H1 (cell line): ENCODE measurements at regions not wholly inside any gene's neighbourhood (a gene's known extent, or its start where the extent isn't known, plus 50 kb on each side); places are given as distances from the start of the nearest gene placed in this dataset.

Source experiments
- CTCF ChIA-PET: fragments of 300-600 bp; sonication (Branson Sonifier 250); formaldehyde crosslinking; loops from one replicate; lab custom pipeline; 2021; ENCODE audit not compliant: partially characterized antibody; lab: Charles Lee
- POLR2A ChIA-PET: fragments of 300-600 bp; sonication (Branson Sonifier 250); formaldehyde crosslinking; loops from one replicate; lab custom pipeline; 2021; ENCODE audit warnings: inconsistent platforms; ENCODE audit not compliant: partially characterized antibody; lab: Charles Lee
- DNase-seq, 2 experiments: peaks; one replicate each; pipeline versions ENCODE4 v3.0.0 to v3.0.0-alpha.2; 2010 to 2022; ENCODE audit warnings: low spot score in 2 of 2, low read depth in 1 of 2, mixed read lengths in 1 of 2
- FAIRE-seq: peaks from 2 replicates; lab custom pipeline; 2011; peaks lifted over from hg19 to GRCh38; lab: Jason Lieb, UNC
- H2AFZ ChIP-seq: 2 replicates; pipeline ENCODE4 v1.8.1; 2012; ENCODE audit warnings: low read length, inconsistent platforms
- H2AK5ac ChIP-seq: 2 replicates; pipeline ENCODE4 v1.6.1; 2013; ENCODE audit warnings: low read depth, low read length
- H2BK120ac ChIP-seq: replicated peaks from 2 replicates; pipeline ENCODE3; 2013; ENCODE audit warnings: low read depth, low read length, inconsistent platforms
- H2BK12ac ChIP-seq: 2 replicates; pipeline ENCODE4 v1.6.1; 2013; ENCODE audit warnings: low read depth, low read length
- H2BK15ac ChIP-seq: 2 replicates; pipeline ENCODE4 v1.6.1; 2013; ENCODE audit warnings: low read length
- H2BK20ac ChIP-seq: 2 replicates; pipeline ENCODE4 v1.6.1; 2013; ENCODE audit warnings: low read length
- H2BK5ac ChIP-seq: 2 replicates; pipeline ENCODE4 v1.6.1; 2013; ENCODE audit warnings: low read depth, low read length
- H3K14ac ChIP-seq: 2 replicates; pipeline ENCODE4 v1.6.1; 2013; ENCODE audit warnings: inconsistent platforms; ENCODE audit not compliant: insufficient read length
- H3K18ac ChIP-seq: 2 replicates; pipeline ENCODE4 v1.6.1; 2013; ENCODE audit warnings: low read length; ENCODE audit errors: extremely low read depth
- H3K23ac ChIP-seq: 2 replicates; pipeline ENCODE4 v1.6.1; 2013; ENCODE audit warnings: inconsistent platforms; ENCODE audit not compliant: insufficient read length
- H3K23me2 ChIP-seq: 2 replicates; pipeline ENCODE4 v1.6.1; 2013; ENCODE audit warnings: low read depth, low read length
- H3K27ac ChIP-seq: 2 replicates; pipeline ENCODE4 v1.6.1; 2011; ENCODE audit warnings: low read depth, low read length, inconsistent platforms
- H3K27me3 ChIP-seq, 4 experiments: replicated peaks in 1 of 4; 1 replicate in 1 of 4; 2 replicates in 3 of 4; pipeline versions ENCODE4 v1.6.1 to v1.8.1; 2011 to 2013; ENCODE audit warnings: low read length in 3 of 4, mild to moderate bottlenecking in 3 of 4, inconsistent platforms in 2 of 4, mixed read lengths in 2 of 4, moderate library complexity in 1 of 4; ENCODE audit not compliant: control insufficient read depth in 3 of 4, insufficient read depth in 3 of 4; ENCODE audit errors: extremely low read depth in 1 of 4
- H3K36me3 ChIP-seq, 4 experiments: 2 replicates each; pipeline versions ENCODE4 v1.6.1 to v1.8.1; 2011 to 2013; ENCODE audit warnings: mild to moderate bottlenecking in 4 of 4, low read length in 3 of 4, moderate library complexity in 2 of 4, control low read depth in 1 of 4, inconsistent platforms in 1 of 4; ENCODE audit not compliant: insufficient read depth in 4 of 4, control insufficient read depth in 2 of 4
- H3K4ac ChIP-seq: replicated peaks from 2 replicates; pipeline ENCODE3; 2013; ENCODE audit warnings: low read length, low read depth, mixed read lengths, inconsistent platforms; ENCODE audit not compliant: insufficient read length
- H3K4me1 ChIP-seq, 4 experiments: replicated peaks in 1 of 4; 1 replicate in 1 of 4; 2 replicates in 3 of 4; pipeline versions ENCODE4 v1.6.1 to v1.8.1; 2011 to 2013; ENCODE audit warnings: low read length in 3 of 4, inconsistent platforms in 2 of 4, mixed read lengths in 1 of 4; ENCODE audit not compliant: insufficient read depth in 4 of 4, control insufficient read depth in 3 of 4
- H3K4me2 ChIP-seq, 2 experiments: 2 replicates each; pipeline versions ENCODE4 v1.6.1 to v1.8.1; 2011 to 2013; ENCODE audit warnings: low read depth in 2 of 2, low read length in 2 of 2, control low read depth in 1 of 2, inconsistent platforms in 1 of 2, mild to moderate bottlenecking in 1 of 2; ENCODE audit not compliant: insufficient read depth in 1 of 2
- H3K4me3 ChIP-seq, 4 experiments: fragments of 200-600, 300-600 bp in 1 of 4; sonication (generic), shearing (Covaris generic), sonication (Bioruptor Twin) in 1 of 4; 2 replicates each; pipeline versions ENCODE4 v1.5.1 to v1.8.1; 2011 to 2016; ENCODE audit warnings: low read length in 4 of 4, low read depth in 3 of 4, control low read depth in 2 of 4, inconsistent platforms in 2 of 4, mild to moderate bottlenecking in 2 of 4, mixed read lengths in 1 of 4, moderate library complexity in 1 of 4; ENCODE audit not compliant: insufficient read depth in 2 of 4; ENCODE audit errors: extremely low read depth in 1 of 4
- H3K56ac ChIP-seq: replicated peaks from 2 replicates; pipeline ENCODE3; 2013; ENCODE audit warnings: low read depth, mild to moderate bottlenecking, mixed read lengths, low read length, inconsistent platforms; ENCODE audit not compliant: insufficient read length
- H3K79me1 ChIP-seq: 2 replicates; pipeline ENCODE4 v1.6.1; 2013; ENCODE audit warnings: low read depth, low read length, control low read depth
- H3K79me2 ChIP-seq, 2 experiments: 2 replicates each; pipeline versions ENCODE4 v1.6.1 to v1.8.1; 2012 to 2013; ENCODE audit warnings: low read length in 2 of 2, mild to moderate bottlenecking in 2 of 2, inconsistent platforms in 1 of 2; ENCODE audit not compliant: insufficient read depth in 2 of 2, control insufficient read depth in 1 of 2
- H3K9ac ChIP-seq, 4 experiments: replicated peaks in 1 of 4; 1 replicate in 1 of 4; 2 replicates in 3 of 4; pipeline versions ENCODE4 v1.6.1 to v1.8.1; 2011 to 2013; ENCODE audit warnings: low read depth in 3 of 4, low read length in 3 of 4, control low read depth in 2 of 4, mild to moderate bottlenecking in 2 of 4, moderate library complexity in 2 of 4, inconsistent platforms in 1 of 4; ENCODE audit errors: extremely low read depth in 1 of 4
- H3K9me3 ChIP-seq, 2 experiments: 2 replicates each; pipeline versions ENCODE4 v1.6.1 to v1.8.1; 2012 to 2013; ENCODE audit warnings: mild to moderate bottlenecking in 2 of 2, moderate library complexity in 2 of 2, control low read depth in 1 of 2, inconsistent platforms in 1 of 2, low read depth in 1 of 2, low read length in 1 of 2, mixed read lengths in 1 of 2; ENCODE audit not compliant: insufficient read depth in 2 of 2
- H4K20me1 ChIP-seq, 2 experiments: replicated peaks in 1 of 2; 2 replicates each; pipeline versions ENCODE3 to v1.8.1; 2011 to 2013; ENCODE audit warnings: inconsistent platforms in 2 of 2, low read length in 2 of 2, mild to moderate bottlenecking in 1 of 2; ENCODE audit not compliant: insufficient read depth in 2 of 2, control insufficient read depth in 1 of 2
- H4K5ac ChIP-seq: 2 replicates; pipeline ENCODE4 v1.6.1; 2013; ENCODE audit warnings: low read length, low read depth, mixed read lengths, inconsistent platforms; ENCODE audit not compliant: insufficient read length
- H4K8ac ChIP-seq: 2 replicates; pipeline ENCODE4 v1.8.0; 2013; ENCODE audit warnings: mild to moderate bottlenecking, moderate library complexity, low read length, inconsistent platforms; ENCODE audit not compliant: insufficient read depth; ENCODE audit errors: extremely low read depth
- H4K91ac ChIP-seq: replicated peaks from 2 replicates; pipeline ENCODE3; 2013; ENCODE audit warnings: low read length, mixed read lengths, inconsistent platforms; ENCODE audit not compliant: insufficient read length
- BRCA1 ChIP-seq: IDR thresholded peaks from 2 replicates; pipeline ENCODE4 v1.6.1; 2012; ENCODE audit warnings: low read depth, low read length, improper control_type of control experiment
- CTBP2 ChIP-seq: IDR thresholded peaks from 2 replicates; pipeline ENCODE4 v1.7.0; 2011; ENCODE audit warnings: borderline replicate concordance, mild to moderate bottlenecking, moderate library complexity, mixed read lengths, low read length; ENCODE audit not compliant: insufficient read depth, insufficient read length
- FOSL1 ChIP-seq: IDR thresholded peaks from 2 replicates; pipeline ENCODE4 v1.6.1; 2011; ENCODE audit warnings: mild to moderate bottlenecking, low read depth, low read length, moderate library complexity; ENCODE audit not compliant: insufficient read depth
- KDM4A ChIP-seq: IDR thresholded peaks from one replicate; pipeline ENCODE4 v1.7.1; 2012; ENCODE audit warnings: low read depth, mild to moderate bottlenecking, moderate library complexity, low read length, inconsistent platforms; ENCODE audit not compliant: severe bottlenecking
- MAX ChIP-seq: IDR thresholded peaks from 2 replicates; pipeline ENCODE4 v1.6.1; 2012; ENCODE audit warnings: inconsistent platforms
- NRF1 ChIP-seq: IDR thresholded peaks from 2 replicates; pipeline ENCODE4 v1.6.1; 2011; ENCODE audit warnings: mild to moderate bottlenecking, low read depth, low read length, improper control_type of control experiment
- SAP30 ChIP-seq: fragments of 300-600 bp; sonication (generic); IDR thresholded peaks from 2 replicates; pipeline ENCODE4 v1.7.1; 2012; ENCODE audit warnings: low read length, moderate library complexity, mild to moderate bottlenecking, inconsistent platforms; ENCODE audit not compliant: insufficient read depth, insufficient replicate concordance
- SP4 ChIP-seq: IDR thresholded peaks from 2 replicates; pipeline ENCODE4 v1.6.1; 2012; ENCODE audit warnings: low read length, inconsistent platforms
- WGBS, 2 experiments: shearing (Covaris generic) in 1 of 2; methylation state at CpG; one replicate each; pipeline versions ENCODE4 v1.1.6 to v1.1.7; 2013 to 2015; ENCODE audit warnings: low lambda C conversion rate in 2 of 2, mixed read lengths in 2 of 2, inconsistent platforms in 1 of 2, low coverage in 1 of 2, missing lambda C conversion rate in 1 of 2; ENCODE audit not compliant: insufficient replicate concordance in 2 of 2, insufficient coverage in 1 of 2, insufficient read length in 1 of 2; ENCODE audit errors: extremely low coverage in 1 of 2, missing lambda C conversion rate in 1 of 2; 5-methylcytosine and 5-hydroxymethylcytosine counted together

GRCh38 chr2:128661311-128661710 lies 342.6 kb upstream of the HS6ST1 start:
- Histone ChIP-seq H3K23me2 (no peaks in the 10 kb centered on the region; the same call in 1 of the 2 replicates), H3K56ac (no peak overlapping the region), H3K4me2 (no peak overlapping the region), H2AK5ac (no peak overlapping the region), H3K36me3 (no peaks in the 10 kb centered on the region), H3K79me2 (no peaks in the 10 kb centered on the region), H3K18ac (no peak overlapping the region), H2BK5ac (no peak overlapping the region), H3K4me1 (peaks cover 0 to 5% (median 0%) of the 10 kb centered on the region in 4 experiments; a peak in 4 of 7 replicates), H3K4ac (peak overlapping the region; percentile 29), H3K79me1 (no peaks in the 10 kb centered on the region), H2BK15ac (no peak overlapping the region), H4K20me1 (no peaks in the 10 kb centered on the region), H2AFZ (no peak overlapping the region), H4K91ac (no peak overlapping the region), H2BK12ac (no peak overlapping the region), H4K5ac (no peak overlapping the region), H4K8ac (peak overlapping the region; percentile 57), H3K9ac (no peak overlapping the region), H3K27me3 (no peaks in the 10 kb centered on the region; a peak in 1 of 7 replicates), H3K27ac (no peak overlapping the region), H3K14ac (no peak overlapping the region), H3K4me3 (no peak overlapping the region), H2BK120ac (no peak overlapping the region), H3K23ac (no peak overlapping the region), H2BK20ac (no peak overlapping the region), H3K9me3 (no peaks in the 10 kb centered on the region)
- FAIRE-seq (no peak), DNase-seq (no peak)
- 87% methylated on average over 5 of the region's 5 CpGs; no CpG with 5 or more reads in 1 of the 2 experiments for WGBS, 2 experiments
- no peak for TF ChIP-seq SP4
- TF ChIP-seq BRCA1 = no peak
- TF ChIP-seq KDM4A = no peak
- no peak for TF ChIP-seq FOSL1
- no peak for TF ChIP-seq MAX
- no peak for TF ChIP-seq SAP30
- TF ChIP-seq CTBP2 = no peak
- no peak for TF ChIP-seq NRF1
- ChIA-PET POLR2A (no interaction called here), CTCF (no interaction called here)
